ENCODE measurements at regions not wholly inside any gene's neighbourhood (a gene's known extent, or its start where the extent isn't known, plus 50 kb on each side); places are given as distances from the start of the nearest gene placed in this dataset.

DNA sequence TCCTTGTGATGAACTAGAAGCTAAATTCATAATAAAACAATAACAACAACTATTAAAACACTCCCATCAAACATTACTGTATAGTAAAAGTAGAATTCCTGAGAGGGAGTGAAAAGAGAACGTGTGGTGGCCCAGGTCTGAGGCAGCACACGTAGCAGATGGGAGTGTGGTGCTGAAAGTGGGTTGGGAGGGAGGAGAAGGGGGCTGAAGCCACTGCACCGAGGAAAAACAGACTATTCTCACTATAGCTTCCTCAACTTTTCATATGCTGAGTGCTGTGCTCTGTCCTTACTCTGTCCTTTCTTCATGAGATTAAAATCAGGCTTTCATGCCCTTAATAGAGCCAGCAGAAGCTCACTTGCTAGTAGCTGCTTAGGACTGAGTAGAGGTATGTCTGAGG lies 170.9 kb downstream of the PCSK1 start:
- ChIA-PET POLR2A (ENCODE audit: partially characterized antibody) (no interaction called here), CTCF (ENCODE audit: partially characterized antibody) (interaction anchor here (1.4 kb wide), 2 partner anchors 8 to 23 kb away, joined by 3 read pairs; no protein-coding TSS in a partner anchor)
- no peak overlapping the region for H2BK15ac ChIP-seq (ENCODE audit: low read length)
- H2BK12ac ChIP-seq (ENCODE audit: low read depth, low read length): no peak overlapping the region
- H4K5ac ChIP-seq (ENCODE audit: insufficient read length, low read depth, low read length): no peak overlapping the region
- H3K4me3 ChIP-seq (ENCODE audit: extremely low read depth in 1 of 4, insufficient read depth in 2 of 4, low read depth in 3 of 4, low read length in 4 of 4): no peak overlapping the region
- no peaks in the 10 kb centered on the region for H3K9me3 ChIP-seq (ENCODE audit: insufficient read depth in 2 of 2, low read depth in 1 of 2, low read length in 1 of 2)
- H4K8ac ChIP-seq (ENCODE audit: extremely low read depth, insufficient read depth, low read length): no peak overlapping the region
- 75% methylated on average over 3 of the region's 3 CpGs; no CpG with 5 or more reads in 1 of the 2 experiments for WGBS, 2 experiments (ENCODE audit: extremely low coverage in 1 of 2, insufficient coverage in 1 of 2, insufficient read length in 1 of 2, insufficient replicate concordance in 2 of 2, low coverage in 1 of 2, low lambda C conversion rate in 2 of 2, missing lambda C conversion rate in 1 of 2)
- FAIRE-seq (no peak), DNase-seq (ENCODE audit: low read depth in 1 of 2, low spot score in 2 of 2) (no peak)
- no peak overlapping the region for H2BK5ac ChIP-seq (ENCODE audit: low read depth, low read length)
- no peaks in the 10 kb centered on the region for H3K4me1 ChIP-seq (replicated peaks in 1 of 4; ENCODE audit: control insufficient read depth in 3 of 4, insufficient read depth in 4 of 4, low read length in 3 of 4)
- no peak for TF ChIP-seq RNF2 (IDR thresholded peaks at IDR 0.05; ENCODE audit: borderline replicate concordance, low read depth, low read length, missing control alignments, poor library complexity, severe bottlenecking)
- no peak for TF ChIP-seq MAFK (IDR thresholded peaks at IDR 0.05; ENCODE audit: low read depth, low read length)
- no peak for TF ChIP-seq YY1 (IDR thresholded peaks at IDR 0.05; ENCODE audit: low read depth, low read length)
- no peak for TF ChIP-seq TAF1 (IDR thresholded peaks at IDR 0.05; ENCODE audit: low read depth, low read length)
- no peak for TF ChIP-seq SIRT6 (IDR thresholded peaks at IDR 0.05; ENCODE audit: low read length)
- no peak for TF ChIP-seq CHD2 (IDR thresholded peaks at IDR 0.05; ENCODE audit: low read length)
- no peak for TF ChIP-seq TCF12 (IDR thresholded peaks at IDR 0.05; ENCODE audit: low read depth, low read length)
- no peak for TF ChIP-seq SP1 (IDR thresholded peaks at IDR 0.05; ENCODE audit: low read depth, low read length)
- TF ChIP-seq SIX5 (IDR thresholded peaks at IDR 0.05; ENCODE audit: low read depth, low read length): no peak
- TF ChIP-seq BACH1 (IDR thresholded peaks at IDR 0.05; ENCODE audit: low read length): no peak
- TF ChIP-seq TAF7 (optimal IDR thresholded peaks at IDR 0.05; ENCODE audit: borderline replicate concordance, low read depth, low read length): no peak
- no peak for TF ChIP-seq TEAD4 (IDR thresholded peaks at IDR 0.05; ENCODE audit: low read depth, low read length)
- TF ChIP-seq SP2 (IDR thresholded peaks at IDR 0.05; ENCODE audit: low read length): no peak
- TF ChIP-seq PHF8 (conservative IDR thresholded peaks at IDR 0.05; ENCODE audit: low read depth, low read length): no peak
- TF ChIP-seq JUN (IDR thresholded peaks at IDR 0.05; ENCODE audit: low read depth, low read length): no peak
- no peak overlapping the region for H2BK120ac ChIP-seq (replicated peaks; ENCODE audit: low read depth, low read length)
- H3K27ac ChIP-seq (ENCODE audit: low read depth, low read length): no peak overlapping the region
- no peak overlapping the region for H3K18ac ChIP-seq (ENCODE audit: extremely low read depth, low read length)
- H2AFZ ChIP-seq (ENCODE audit: low read length): 0 out of 2 replicates have a peak overlapping the region, but pooled peaks have one; percentile 26
- no peak overlapping the region for H2AK5ac ChIP-seq (ENCODE audit: low read depth, low read length)
- no peaks in the 10 kb centered on the region for H3K36me3 ChIP-seq (ENCODE audit: control insufficient read depth in 2 of 4, insufficient read depth in 4 of 4, low read length in 3 of 4)
- no peak overlapping the region for H3K14ac ChIP-seq (ENCODE audit: insufficient read length)
- no peaks in the 10 kb centered on the region for H4K20me1 ChIP-seq (replicated peaks in 1 of 2; ENCODE audit: control insufficient read depth in 1 of 2, insufficient read depth in 2 of 2, low read length in 2 of 2)
- H3K4ac ChIP-seq (replicated peaks; ENCODE audit: insufficient read length, low read depth, low read length): no peak overlapping the region
- no peak overlapping the region for H3K56ac ChIP-seq (replicated peaks; ENCODE audit: insufficient read length, low read depth, low read length)
- no peak overlapping the region for H3K4me2 ChIP-seq (ENCODE audit: insufficient read depth in 1 of 2, low read depth in 2 of 2, low read length in 2 of 2)
- no peak overlapping the region for H4K91ac ChIP-seq (replicated peaks; ENCODE audit: insufficient read length, low read length)
- no peak overlapping the region for H3K23ac ChIP-seq (ENCODE audit: insufficient read length)
- no peaks in the 10 kb centered on the region for H3K79me2 ChIP-seq (ENCODE audit: control insufficient read depth in 1 of 2, insufficient read depth in 2 of 2, low read length in 2 of 2)
- H3K27me3 ChIP-seq (replicated peaks in 1 of 4; ENCODE audit: control insufficient read depth in 3 of 4, extremely low read depth in 1 of 4, insufficient read depth in 3 of 4, low read length in 3 of 4): peaks cover 0 to 2% (median 0%) of the 10 kb centered on the region in 4 experiments; a peak in 1 of 7 replicates
- H3K79me1 ChIP-seq (ENCODE audit: low read depth, low read length): no peaks in the 10 kb centered on the region
- H2BK20ac ChIP-seq (ENCODE audit: low read length): no peak overlapping the region
- no peaks in the 10 kb centered on the region for H3K23me2 ChIP-seq (ENCODE audit: low read depth, low read length)
- H3K9ac ChIP-seq (replicated peaks in 1 of 4; ENCODE audit: extremely low read depth in 1 of 4, low read depth in 3 of 4, low read length in 3 of 4): no peak overlapping the region

Data from H1 (cell line).